ENCODE measurements at regions not wholly inside any gene's neighbourhood (a gene's known extent, or its start where the extent isn't known, plus 50 kb on each side); places are given as distances from the start of the nearest gene placed in this dataset.

GRCh38 chr12:68470664-68471328 is 138.6 kb upstream of the MDM1 start:
- H3K4me1 Mint-ChIP-seq (ENCODE audit: low read depth) = no peaks in the 10 kb centered on the region
- H3K9me3 Mint-ChIP-seq = no peaks in the 10 kb centered on the region
- DNase-seq = no peak
- H3K27ac Mint-ChIP-seq = no peak overlapping the region
- H3K4me3 Mint-ChIP-seq = no peak overlapping the region
- no peaks in the 10 kb centered on the region for H3K27me3 Mint-ChIP-seq
- H3K36me3 Mint-ChIP-seq (ENCODE audit: low read depth) = no peaks in the 10 kb centered on the region

- H3K27me3 Mint-ChIP-seq = no peaks in the 10 kb centered on the region
- peaks cover 7% of the 10 kb centered on the region for H3K4me1 Mint-ChIP-seq (ENCODE audit: low read depth)
- H3K36me3 Mint-ChIP-seq (ENCODE audit: low read depth) = no peaks in the 10 kb centered on the region
- H3K9me3 Mint-ChIP-seq = no peaks in the 10 kb centered on the region
- no peak overlapping the region for H3K4me3 Mint-ChIP-seq
- no peak for DNase-seq
- H3K27ac Mint-ChIP-seq = no peak overlapping the region
Observed at GRCh38 chr12:68474467-68475204, 136.1 kb upstream of the RAP1B start.

GRCh38 chr12:68476794-68477193 is 133.9 kb upstream of the RAP1B start:
- DNase-seq = no peak
- peaks cover 2% of the 10 kb centered on the region for H3K36me3 Mint-ChIP-seq (ENCODE audit: low read depth)
- no peak overlapping the region for H3K4me3 Mint-ChIP-seq
- H3K4me1 Mint-ChIP-seq (ENCODE audit: low read depth) = peaks cover 26% of the 10 kb centered on the region
- no peak overlapping the region for H3K27ac Mint-ChIP-seq
- H3K27me3 Mint-ChIP-seq = no peaks in the 10 kb centered on the region
- peaks cover 12% of the 10 kb centered on the region for H3K9me3 Mint-ChIP-seq

GRCh38 chr12:68477261-68477772 is 133.4 kb upstream of the RAP1B start:
- H3K9me3 Mint-ChIP-seq = peaks cover 12% of the 10 kb centered on the region
- no peak for DNase-seq
- H3K27me3 Mint-ChIP-seq = no peaks in the 10 kb centered on the region
- H3K27ac Mint-ChIP-seq = no peak overlapping the region
- peaks cover 2% of the 10 kb centered on the region for H3K36me3 Mint-ChIP-seq (ENCODE audit: low read depth)
- peaks cover 31% of the 10 kb centered on the region for H3K4me1 Mint-ChIP-seq (ENCODE audit: low read depth)
- no peak overlapping the region for H3K4me3 Mint-ChIP-seq

- H3K27me3 Mint-ChIP-seq = no peaks in the 10 kb centered on the region
- no peak overlapping the region for H3K27ac Mint-ChIP-seq
- peaks cover 37% of the 10 kb centered on the region for H3K4me1 Mint-ChIP-seq (ENCODE audit: low read depth)
- peaks cover 2% of the 10 kb centered on the region for H3K36me3 Mint-ChIP-seq (ENCODE audit: low read depth)
- H3K9me3 Mint-ChIP-seq = peaks cover 12% of the 10 kb centered on the region
- H3K4me3 Mint-ChIP-seq = no peak overlapping the region
- DNase-seq = no peak
Observed at GRCh38 chr12:68477906-68478305, 132.8 kb upstream of the RAP1B start.

GRCh38 chr12:68478516-68479260 is 132.0 kb upstream of the RAP1B start:
- no peak for DNase-seq
- Mint-ChIP-seq H3K36me3 (ENCODE audit: low read depth) (peaks cover 2% of the 10 kb centered on the region), H3K27ac (no peak overlapping the region), H3K4me1 (ENCODE audit: low read depth) (peaks cover 44% of the 10 kb centered on the region), H3K4me3 (no peak overlapping the region), H3K27me3 (no peaks in the 10 kb centered on the region), H3K9me3 (peaks cover 12% of the 10 kb centered on the region)

- peak overlapping the region; percentile 13 for H3K27ac Mint-ChIP-seq
- no peaks in the 10 kb centered on the region for H3K27me3 Mint-ChIP-seq
- H3K9me3 Mint-ChIP-seq = peaks cover 12% of the 10 kb centered on the region
- no peak for DNase-seq
- H3K4me1 Mint-ChIP-seq (ENCODE audit: low read depth) = peaks cover 51% of the 10 kb centered on the region
- H3K36me3 Mint-ChIP-seq (ENCODE audit: low read depth) = peaks cover 2% of the 10 kb centered on the region
- H3K4me3 Mint-ChIP-seq = no peak overlapping the region
Observed at GRCh38 chr12:68479261-68479895, 131.3 kb upstream of the RAP1B start.

- peaks cover 12% of the 10 kb centered on the region for H3K9me3 Mint-ChIP-seq
Observed at GRCh38 chr12:68479896-68480291, 130.8 kb upstream of the RAP1B start.

GRCh38 chr12:68480526-68480925 is 130.2 kb upstream of the RAP1B start:
- Mint-ChIP-seq H3K27ac (peak overlapping the region; percentile 91), H3K27me3 (no peaks in the 10 kb centered on the region), H3K4me1 (ENCODE audit: low read depth) (peaks cover 51% of the 10 kb centered on the region), H3K9me3 (peaks cover 12% of the 10 kb centered on the region), H3K4me3 (no peak overlapping the region), H3K36me3 (ENCODE audit: low read depth) (peaks cover 2% of the 10 kb centered on the region)
- DNase-seq = no peak

More at GRCh38 chr12:68479896-68480291, 130.8 kb upstream of the RAP1B start:
- no peak overlapping the region for H3K27ac Mint-ChIP-seq
- DNase-seq = no peak
- no peaks in the 10 kb centered on the region for H3K27me3 Mint-ChIP-seq
- peaks cover 2% of the 10 kb centered on the region for H3K36me3 Mint-ChIP-seq (ENCODE audit: low read depth)
- peaks cover 51% of the 10 kb centered on the region for H3K4me1 Mint-ChIP-seq (ENCODE audit: low read depth)
- no peak overlapping the region for H3K4me3 Mint-ChIP-seq

GRCh38 chr12:68481181-68481941 is 129.3 kb upstream of the RAP1B start:
- peak overlapping the region; percentile 91 for H3K27ac Mint-ChIP-seq
- H3K4me1 Mint-ChIP-seq (ENCODE audit: low read depth) = peaks cover 51% of the 10 kb centered on the region
- no peaks in the 10 kb centered on the region for H3K27me3 Mint-ChIP-seq
- no peak overlapping the region for H3K4me3 Mint-ChIP-seq
- H3K9me3 Mint-ChIP-seq = peaks cover 12% of the 10 kb centered on the region
- DNase-seq = no peak
- peaks cover 2% of the 10 kb centered on the region for H3K36me3 Mint-ChIP-seq (ENCODE audit: low read depth)

GRCh38 chr12:68482014-68482413 is 128.7 kb upstream of the RAP1B start:
- Mint-ChIP-seq H3K4me3 (no peak overlapping the region), H3K27ac (peak overlapping the region; percentile 91)
- DNase-seq = no peak

GRCh38 chr12:68482660-68483059 is 128.0 kb upstream of the RAP1B start:
- H3K9me3 Mint-ChIP-seq = peaks cover 12% of the 10 kb centered on the region
- no peak for DNase-seq
- H3K27ac Mint-ChIP-seq = peak overlapping the region; percentile 91

More at GRCh38 chr12:68482014-68482413, 128.7 kb upstream of the RAP1B start:
- Mint-ChIP-seq H3K27me3 (no peaks in the 10 kb centered on the region), H3K4me1 (ENCODE audit: low read depth) (peaks cover 51% of the 10 kb centered on the region), H3K36me3 (ENCODE audit: low read depth) (peaks cover 2% of the 10 kb centered on the region), H3K9me3 (peaks cover 12% of the 10 kb centered on the region)

GRCh38 chr12:68483592-68484383 is 126.9 kb upstream of the RAP1B start:
- H3K36me3 Mint-ChIP-seq (ENCODE audit: low read depth) = peaks cover 2% of the 10 kb centered on the region
- no peak overlapping the region for H3K4me3 Mint-ChIP-seq
- H3K4me1 Mint-ChIP-seq (ENCODE audit: low read depth) = peaks cover 51% of the 10 kb centered on the region
- no peaks in the 10 kb centered on the region for H3K27me3 Mint-ChIP-seq
- no peak for DNase-seq
- peaks cover 12% of the 10 kb centered on the region for H3K9me3 Mint-ChIP-seq
- peak overlapping the region; percentile 66 for H3K27ac Mint-ChIP-seq

More at GRCh38 chr12:68482660-68483059, 128.0 kb upstream of the RAP1B start:
- Mint-ChIP-seq H3K27me3 (no peaks in the 10 kb centered on the region), H3K4me3 (no peak overlapping the region), H3K4me1 (ENCODE audit: low read depth) (peaks cover 51% of the 10 kb centered on the region), H3K36me3 (ENCODE audit: low read depth) (peaks cover 2% of the 10 kb centered on the region)

Data from activated T-cell treated with anti-CD3 and anti-CD28 coated beads, Interleukin-2, amount 50 U/mL, for 24 hours (primary cell).